KOPT-K1 (cell line): ENCODE measurements at regions not wholly inside any gene's neighbourhood (a gene's known extent, or its start where the extent isn't known, plus 50 kb on each side); places are given as distances from the start of the nearest gene placed in this dataset.

Experiments used
- H3K27ac ChIP-seq: fragments of 200-600 bp; sonication (generic); 2 replicates; pipeline ENCODE4 v1.5.1; 2016; ENCODE audit warnings: antibody characterized with exemption, mild to moderate bottlenecking, low read depth, low read length; ENCODE audit not compliant: poor library complexity, severe bottlenecking
- H3K36me3 ChIP-seq: fragments of 200-600 bp; sonication (generic); 2 replicates; pipeline ENCODE4 v1.5.1; 2017; ENCODE audit warnings: antibody characterized with exemption, mild to moderate bottlenecking, low read length, moderate library complexity; ENCODE audit not compliant: insufficient read depth
- H3K9me3 ChIP-seq: fragments of 200-600 bp; sonication (generic); 2 replicates; pipeline ENCODE4 v1.5.1; 2017; ENCODE audit warnings: antibody characterized with exemption, low read length, mild to moderate bottlenecking; ENCODE audit not compliant: insufficient read depth, poor library complexity, severe bottlenecking

DNA sequence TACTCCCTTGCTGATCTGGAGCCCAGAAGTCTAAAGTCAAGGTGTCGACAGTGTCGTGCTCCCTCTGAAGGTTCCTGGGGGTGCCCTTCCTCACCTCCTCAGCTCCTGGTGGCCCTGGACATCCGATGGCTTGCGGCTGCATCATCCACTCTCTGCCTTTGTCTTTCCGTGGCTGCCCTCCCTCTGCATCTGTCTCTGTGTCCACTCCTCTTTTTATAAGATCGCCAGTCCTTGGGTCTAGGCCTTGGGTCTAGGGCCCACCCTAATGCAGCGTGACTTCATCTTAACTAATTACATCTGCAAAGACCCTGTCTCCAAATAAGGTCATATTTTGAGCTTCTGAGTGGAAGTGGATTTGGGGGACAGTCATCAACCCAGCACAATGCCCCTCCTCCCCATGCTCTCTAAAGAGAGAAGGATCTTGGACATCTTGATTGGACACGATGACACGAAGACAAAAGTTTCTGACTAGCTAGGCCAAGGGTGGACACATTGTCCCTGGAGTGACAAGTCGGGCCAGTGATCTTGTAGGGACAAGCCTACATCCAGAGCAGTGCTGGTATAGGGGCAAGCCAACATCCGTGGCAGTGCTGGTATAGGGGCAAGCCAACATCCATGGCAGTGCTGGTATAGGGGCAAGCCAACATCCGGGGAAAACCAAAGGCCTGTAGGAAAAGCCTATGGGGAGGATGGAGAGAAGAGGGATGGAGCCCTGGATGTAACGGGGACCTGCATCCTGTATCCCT is 93.9 kb upstream of the DIO3 start:
- Histone ChIP-seq H3K36me3 (no peaks in the 10 kb centered on the region), H3K9me3 (no peaks in the 10 kb centered on the region), H3K27ac (no peak overlapping the region)

DNA sequence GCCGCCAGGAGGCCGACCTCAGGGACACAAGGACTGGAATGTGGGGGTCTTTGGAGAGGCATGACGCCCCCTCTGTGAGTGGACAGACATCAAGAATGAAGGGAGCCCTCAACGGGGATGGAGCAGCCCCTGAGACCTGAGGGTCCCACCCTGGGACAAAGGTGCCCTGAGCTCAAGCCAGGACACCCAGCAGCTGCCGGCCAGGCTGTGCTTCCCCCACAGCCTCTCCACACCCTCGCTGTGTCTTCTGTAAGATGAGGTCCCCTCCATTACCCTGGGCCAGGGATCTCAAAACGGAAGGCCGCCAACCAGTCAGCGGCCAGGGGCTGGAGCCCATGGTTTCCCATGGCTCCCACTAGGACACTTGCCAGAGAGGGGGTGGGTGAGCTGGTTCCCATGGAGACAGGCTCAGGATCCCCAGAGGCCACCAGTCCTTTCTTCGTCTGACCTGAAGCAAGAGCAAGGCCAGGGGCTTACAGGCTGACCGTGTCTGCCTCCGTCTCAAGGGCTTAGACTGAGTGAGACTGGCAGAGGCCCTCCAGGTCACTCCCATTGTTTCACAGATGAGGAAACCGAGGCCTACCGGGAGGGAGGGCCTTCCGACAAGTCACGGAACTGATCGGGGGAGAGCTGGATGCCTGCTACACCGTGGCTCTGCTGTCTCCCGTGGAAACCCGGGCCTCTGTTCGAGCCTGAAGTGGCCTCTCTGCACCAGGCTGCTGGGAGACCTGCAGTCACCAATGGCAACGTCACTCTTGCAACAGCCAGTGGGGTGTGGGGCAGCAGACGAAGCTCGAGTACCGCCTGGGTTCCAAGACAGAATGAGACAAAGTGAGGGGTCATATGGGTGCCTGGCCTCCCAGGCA is 91.7 kb upstream of the DIO3 start:
- no peaks in the 10 kb centered on the region for H3K9me3 ChIP-seq
- H3K36me3 ChIP-seq, result no peaks in the 10 kb centered on the region
- H3K27ac ChIP-seq, result no peak overlapping the region

DNA sequence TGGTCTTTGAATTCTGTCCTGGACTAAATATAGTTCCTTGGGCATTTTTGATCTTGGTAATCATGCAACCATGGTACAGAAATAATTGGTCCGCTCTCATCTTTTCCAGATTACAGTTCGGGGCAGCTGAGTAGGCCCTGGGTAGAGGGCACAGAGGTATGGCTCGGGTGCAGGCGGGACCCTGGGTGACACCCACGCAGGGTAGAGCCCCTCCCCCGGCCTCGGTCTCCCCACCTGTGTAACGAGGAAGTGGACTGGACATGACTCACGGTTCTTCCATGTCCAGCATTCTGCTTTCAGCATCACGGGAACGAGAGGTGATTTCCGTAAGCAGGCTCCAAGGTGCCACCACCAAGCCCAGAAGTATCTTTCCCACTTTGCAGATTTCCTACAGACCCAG is 91.0 kb upstream of the DIO3 start:
- no peaks in the 10 kb centered on the region for H3K36me3 ChIP-seq
- no peaks in the 10 kb centered on the region for H3K9me3 ChIP-seq
- H3K27ac ChIP-seq, result no peak overlapping the region

DNA sequence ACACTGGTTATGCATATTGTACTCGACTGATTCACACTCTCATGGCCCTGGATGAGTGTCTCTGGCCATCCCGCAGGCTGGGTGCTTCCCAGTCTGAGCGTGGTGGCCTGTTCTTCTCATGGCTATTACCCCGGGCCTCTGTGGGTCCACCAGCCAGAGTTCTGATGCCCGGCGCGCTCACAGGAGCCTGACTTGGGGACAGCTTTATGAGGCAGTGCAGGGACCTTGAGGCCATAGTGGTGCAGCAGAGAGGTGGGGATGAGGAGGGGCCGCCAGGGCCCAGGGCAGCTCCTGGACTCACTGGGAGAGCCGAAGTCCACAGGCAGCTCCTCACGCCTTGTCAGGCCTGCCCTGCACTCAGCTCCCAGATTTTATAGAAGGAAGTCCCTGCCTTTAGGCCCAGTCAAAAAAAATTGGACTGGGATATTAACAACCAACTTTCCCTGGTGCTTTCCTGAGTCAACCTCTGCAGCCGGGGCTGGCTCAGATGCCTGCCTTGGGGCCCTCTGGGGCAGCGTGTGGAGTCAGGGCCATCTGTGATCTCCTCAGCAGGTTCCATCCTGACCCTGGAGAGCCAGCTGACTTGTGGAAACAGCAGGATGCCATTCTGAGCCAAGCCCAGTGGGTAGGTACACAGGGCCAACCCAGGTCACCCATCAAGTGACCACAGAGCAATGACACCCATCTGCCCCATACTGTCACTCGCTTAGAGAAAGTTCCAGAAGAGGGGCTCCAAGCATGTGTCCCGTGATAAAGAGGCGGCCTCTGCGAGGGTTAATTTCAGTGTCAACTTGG is 89.4 kb upstream of the DIO3 start:
- no peaks in the 10 kb centered on the region for H3K9me3 ChIP-seq
- H3K36me3 ChIP-seq, result no peaks in the 10 kb centered on the region
- no peak overlapping the region for H3K27ac ChIP-seq

DNA sequence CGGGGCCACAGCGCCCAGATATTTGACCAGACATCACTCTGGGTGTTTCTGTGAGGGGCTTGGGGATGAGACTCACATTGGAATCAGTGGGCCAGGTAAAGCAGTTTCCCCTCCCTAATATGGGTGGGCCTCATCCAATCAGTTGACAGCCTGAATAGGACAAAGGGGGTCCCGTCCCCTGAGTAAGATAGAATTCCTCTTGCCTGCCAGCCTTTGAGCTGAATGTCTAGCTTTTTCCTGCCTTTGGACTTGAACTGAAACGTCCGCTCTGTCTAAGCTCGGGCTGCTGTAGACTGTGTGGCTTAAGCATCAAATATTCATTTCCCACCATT is 88.8 kb upstream of the DIO3 start:
- Histone ChIP-seq H3K9me3 (no peaks in the 10 kb centered on the region), H3K36me3 (no peaks in the 10 kb centered on the region), H3K27ac (no peak overlapping the region)

DNA sequence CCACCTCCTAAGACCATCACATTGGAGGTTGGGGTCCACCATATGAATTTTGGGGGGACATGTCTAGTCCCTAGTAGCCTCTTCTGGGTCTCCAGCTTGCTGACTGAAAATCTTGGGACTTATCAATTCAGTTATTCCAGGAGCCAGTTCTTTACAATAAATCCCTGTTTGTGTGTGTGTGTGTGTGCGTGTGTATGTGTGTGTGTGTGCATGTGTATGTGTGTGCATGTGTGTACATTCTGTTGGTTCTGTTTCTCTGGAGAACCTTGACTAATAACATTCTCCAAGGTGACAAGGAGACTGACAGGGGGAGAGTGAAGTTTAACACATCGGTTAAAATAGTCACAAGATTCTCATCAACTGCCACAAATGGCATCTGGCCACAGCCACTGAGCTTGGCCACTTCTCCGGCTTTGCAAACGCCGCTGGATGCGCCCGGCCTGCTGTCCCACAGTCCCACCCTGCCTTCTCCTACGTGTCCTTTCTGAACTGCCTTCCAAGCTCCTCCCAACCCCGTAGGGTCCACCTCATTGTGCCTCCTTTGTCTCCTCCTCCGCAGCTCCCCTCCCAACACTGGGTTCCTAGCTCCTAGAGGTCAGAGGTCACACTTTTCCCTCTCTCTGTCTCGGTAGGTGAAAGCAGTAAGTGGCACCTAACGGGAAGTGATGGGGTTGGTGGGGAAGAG is 88.1 kb upstream of the DIO3 start:
- Histone ChIP-seq H3K27ac (no peak overlapping the region), H3K36me3 (no peaks in the 10 kb centered on the region), H3K9me3 (no peaks in the 10 kb centered on the region)

DNA sequence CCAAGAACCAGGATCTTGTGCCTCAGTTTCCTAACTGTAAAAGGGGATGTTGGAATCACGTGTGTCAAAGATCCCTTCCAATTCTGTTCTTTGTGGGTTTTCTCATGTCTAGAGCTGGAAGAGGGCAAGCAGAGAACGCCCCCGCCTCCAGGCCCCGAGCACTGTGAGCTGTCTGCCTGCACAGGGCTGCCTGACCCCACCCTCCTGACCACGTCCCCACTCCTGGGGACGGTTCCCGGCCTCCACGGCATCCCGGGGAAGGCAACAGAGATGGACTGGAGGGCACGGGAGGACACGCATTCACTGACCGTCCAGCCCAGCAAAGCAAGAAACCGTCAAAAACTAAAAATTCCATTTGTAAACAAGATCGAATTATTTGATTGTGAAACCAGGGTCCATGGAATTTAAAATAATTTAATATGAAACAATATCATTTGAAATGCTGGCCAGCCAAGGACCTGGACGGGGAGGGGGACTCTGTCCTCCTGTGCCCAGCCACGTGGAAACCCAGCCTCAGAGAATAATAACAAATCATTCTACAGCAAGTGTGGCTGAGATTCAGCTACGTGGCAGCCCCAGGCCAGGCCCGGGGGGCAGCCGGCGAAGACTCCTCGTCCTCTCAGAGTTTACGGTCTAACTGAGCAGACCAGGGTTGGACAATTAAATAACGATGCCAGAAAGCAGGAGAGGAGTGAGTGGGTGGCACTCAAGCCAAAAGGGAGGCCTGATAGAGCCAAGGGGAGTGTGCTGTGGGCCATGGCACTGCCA is 87.3 kb upstream of the DIO3 start:
- no peak overlapping the region for H3K27ac ChIP-seq
- H3K36me3 ChIP-seq, result no peaks in the 10 kb centered on the region
- no peaks in the 10 kb centered on the region for H3K9me3 ChIP-seq

DNA sequence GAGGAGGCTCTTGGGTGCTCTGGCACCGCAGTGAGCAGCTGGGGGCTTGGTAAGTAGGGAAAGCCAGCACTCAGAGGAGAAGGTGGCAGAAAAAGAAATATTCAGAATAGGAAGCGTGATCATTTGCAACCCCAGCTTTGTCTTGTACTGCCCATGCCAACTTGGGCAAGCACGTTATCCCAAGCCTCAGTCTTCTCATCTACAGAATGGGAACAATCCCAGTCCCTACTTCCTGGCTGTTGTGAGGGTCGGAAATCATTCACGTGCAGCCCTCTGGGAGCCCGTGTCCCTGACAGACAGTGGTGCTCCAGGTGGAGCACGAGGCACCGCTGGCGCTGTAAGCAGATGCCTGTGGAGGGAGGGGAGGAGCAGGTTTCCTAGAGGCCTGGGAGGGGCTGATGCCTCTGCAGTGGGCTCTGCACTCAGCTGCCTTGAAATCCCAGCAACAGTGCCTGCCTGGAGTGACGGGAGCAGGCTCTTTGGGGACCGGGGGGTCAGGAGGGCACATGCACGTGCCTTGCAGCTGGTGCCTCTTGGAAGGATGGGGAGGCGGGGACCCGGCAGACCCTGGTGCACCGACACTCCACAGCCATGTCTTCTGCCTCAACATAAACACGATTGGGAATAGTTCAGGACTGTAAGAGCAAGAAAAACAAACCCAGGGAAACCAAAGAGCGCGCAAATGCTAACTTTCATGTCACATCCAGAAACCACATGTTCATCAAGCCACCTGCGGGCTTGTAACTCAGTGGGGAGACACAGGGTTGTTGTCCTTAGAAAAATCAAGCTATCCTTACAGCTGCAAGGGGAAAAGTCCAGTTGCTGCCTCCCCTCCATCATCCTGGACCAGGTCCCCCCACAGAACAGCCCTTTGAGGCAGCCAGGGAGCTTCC is 86.5 kb upstream of the DIO3 start:
- Histone ChIP-seq H3K27ac (no peak overlapping the region), H3K36me3 (no peaks in the 10 kb centered on the region), H3K9me3 (no peaks in the 10 kb centered on the region)

DNA sequence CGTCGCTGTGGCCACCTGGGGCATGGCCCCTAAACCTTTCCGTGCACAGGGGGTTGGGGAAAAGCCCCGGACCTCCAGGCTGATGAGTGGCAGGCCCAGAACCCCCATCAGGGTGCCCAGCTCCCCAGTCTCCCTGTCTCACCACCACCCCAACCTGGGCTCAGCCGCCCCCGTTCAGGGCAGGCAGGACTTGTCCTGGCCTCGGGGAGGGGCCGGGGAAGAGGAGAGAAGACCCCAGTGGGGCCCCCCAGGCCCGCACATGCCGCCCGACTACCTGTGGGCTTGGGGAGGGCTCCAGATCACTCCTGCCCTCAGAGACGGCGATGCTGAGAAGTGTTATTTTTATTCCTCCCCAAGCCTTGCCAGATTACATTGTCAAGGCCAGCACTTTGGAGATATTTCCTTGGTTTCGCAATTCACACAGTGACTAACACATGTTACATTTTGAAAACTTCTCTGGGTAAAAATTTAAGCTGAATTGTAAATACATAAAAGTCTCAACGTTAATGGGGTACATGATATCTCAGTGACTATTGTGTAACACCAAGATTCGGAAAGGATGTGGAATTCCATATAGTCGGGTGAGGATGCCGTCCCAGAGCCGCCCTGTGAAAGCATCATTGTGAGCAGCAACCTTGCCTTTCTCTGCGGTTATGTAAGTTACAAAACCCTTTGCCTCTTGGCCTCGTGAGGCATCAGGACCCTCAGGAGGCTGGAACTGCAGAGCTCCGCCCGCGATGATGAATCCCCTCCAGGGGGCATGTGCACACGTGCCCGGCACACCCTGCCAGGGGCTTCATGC is 85.6 kb upstream of the DIO3 start:
- Histone ChIP-seq H3K9me3 (no peaks in the 10 kb centered on the region), H3K36me3 (no peaks in the 10 kb centered on the region), H3K27ac (no peak overlapping the region)

DNA sequence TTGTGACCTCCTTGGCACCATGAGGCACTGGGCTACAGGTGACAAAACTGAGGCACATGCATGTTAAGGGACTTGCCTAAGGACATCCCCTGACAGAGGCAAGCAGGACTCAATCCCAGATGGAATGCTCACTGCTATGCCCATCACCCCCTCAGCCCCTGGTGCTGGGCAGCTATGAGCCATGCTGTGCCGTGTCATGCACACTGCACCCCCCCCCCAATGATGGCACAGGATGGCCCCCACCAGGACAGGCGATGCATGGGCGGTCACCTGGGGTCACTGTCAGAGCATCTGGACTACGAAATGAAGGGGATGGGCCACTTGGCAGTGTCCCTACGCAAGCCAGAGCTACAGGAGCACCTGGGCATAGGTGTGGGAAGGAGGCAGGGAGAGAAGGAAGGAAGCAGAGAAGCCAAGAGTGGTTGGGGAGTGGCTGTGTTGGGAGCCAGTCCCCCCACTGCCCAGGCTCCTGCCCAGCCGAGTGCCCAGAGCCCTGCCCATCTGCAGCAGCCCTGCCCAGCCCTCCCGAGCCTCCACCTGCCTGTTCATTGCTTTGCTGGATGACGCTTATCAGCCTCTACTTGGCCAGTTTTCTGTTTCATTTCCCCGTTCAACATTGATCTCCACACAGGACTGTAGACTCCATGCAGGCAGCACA is 84.9 kb upstream of the DIO3 start:
- Histone ChIP-seq H3K27ac (no peak overlapping the region), H3K9me3 (peaks cover under 1% of the 10 kb centered on the region), H3K36me3 (no peaks in the 10 kb centered on the region)

DNA sequence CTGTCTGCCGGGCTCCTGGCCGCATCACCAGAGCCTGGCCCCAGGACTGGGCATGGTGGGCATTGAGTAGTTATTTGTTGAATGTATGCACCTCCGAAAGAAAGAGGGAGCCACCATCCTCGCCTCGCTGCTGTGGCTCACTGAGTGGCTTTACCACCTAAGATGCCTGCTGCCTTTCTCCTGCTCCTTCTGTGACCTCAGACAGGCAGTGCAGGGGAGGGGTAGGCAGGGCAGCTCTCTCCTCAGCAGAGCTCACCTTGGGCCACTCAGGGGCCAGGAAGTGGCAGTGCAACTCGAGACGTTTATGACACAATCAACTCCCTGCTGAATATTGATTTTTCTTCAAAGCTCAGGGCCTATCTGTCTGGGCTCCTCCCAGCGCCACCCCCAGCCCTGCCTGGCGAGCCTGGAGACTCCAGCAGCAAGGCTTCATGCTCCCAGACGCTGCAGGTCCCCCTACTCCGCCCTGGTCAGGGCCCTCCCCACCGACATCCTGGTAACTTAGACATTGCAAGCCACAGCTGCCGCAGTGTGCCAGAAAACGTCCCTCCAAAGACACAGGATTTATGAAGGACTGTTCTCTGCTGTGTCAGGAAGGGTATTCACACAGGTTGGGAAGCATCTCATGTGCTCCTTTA is 84.3 kb upstream of the DIO3 start:
- no peaks in the 10 kb centered on the region for H3K36me3 ChIP-seq
- peaks cover 7% of the 10 kb centered on the region for H3K9me3 ChIP-seq
- no peak overlapping the region for H3K27ac ChIP-seq

DNA sequence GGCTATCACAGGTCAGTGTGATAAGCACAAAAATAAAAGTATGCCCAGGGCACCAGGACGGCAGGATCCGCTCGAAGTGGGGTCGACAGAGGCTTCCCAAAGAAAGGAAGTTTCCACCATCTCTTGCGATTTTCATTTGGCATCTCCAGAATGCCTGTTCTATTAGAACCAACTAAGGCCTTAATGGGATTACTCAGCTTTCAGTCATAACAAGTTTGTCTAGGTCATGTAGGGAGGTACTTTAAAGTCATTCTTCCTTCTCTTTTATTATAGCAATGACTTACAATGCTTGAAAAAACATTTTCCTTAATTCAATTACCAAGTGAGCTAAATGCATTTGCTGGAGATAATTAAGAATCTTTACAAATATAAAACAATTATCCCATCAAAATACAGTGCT is 83.6 kb upstream of the DIO3 start:
- no peaks in the 10 kb centered on the region for H3K36me3 ChIP-seq
- H3K27ac ChIP-seq, result no peak overlapping the region
- H3K9me3 ChIP-seq, result peaks cover 10% of the 10 kb centered on the region
